ENCODE measurements at regions not wholly inside any gene's neighbourhood (a gene's known extent, or its start where the extent isn't known, plus 50 kb on each side); places are given as distances from the start of the nearest gene placed in this dataset.

DNA sequence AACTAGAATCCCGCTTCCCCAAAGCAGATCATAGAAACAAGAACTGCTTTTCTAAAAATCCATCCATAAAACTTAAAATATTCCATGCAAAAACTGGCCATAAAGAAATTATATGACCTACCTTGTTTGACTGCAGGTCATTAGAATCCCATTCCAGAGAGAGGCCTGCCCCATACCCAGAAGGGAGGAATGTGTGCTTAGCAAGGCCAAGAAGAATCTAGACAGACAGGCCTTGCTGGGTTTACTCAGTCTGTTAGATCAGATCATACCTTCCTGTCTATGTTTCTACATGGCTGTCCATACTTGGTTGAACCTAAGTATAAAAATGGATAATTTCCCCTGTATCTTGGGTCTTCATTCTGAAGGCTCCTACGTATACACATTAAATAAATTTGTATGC, 358.8 kb upstream of the TRPC7 start:
- TF ChIP-seq ARNT (IDR thresholded peaks at IDR 0.05) (no peak), ZNF384 (IDR thresholded peaks at IDR 0.05) (no peak), BHLHE40 (IDR thresholded peaks at IDR 0.05; ENCODE audit: borderline replicate concordance) (no peak), SP1 (IDR thresholded peaks at IDR 0.05) (no peak), TARDBP (IDR thresholded peaks at IDR 0.05) (no peak), HDGF (IDR thresholded peaks at IDR 0.05; ENCODE audit: borderline replicate concordance) (no peak), CTBP1 (IDR thresholded peaks at IDR 0.05; ENCODE audit: borderline replicate concordance) (no peak), ELF4 (IDR thresholded peaks at IDR 0.05) (no peak), FOXK2 (IDR thresholded peaks at IDR 0.05) (no peak), SUZ12 (IDR thresholded peaks at IDR 0.05) (no peak), FOXA1 (IDR thresholded peaks at IDR 0.05) (no peak)
- TF ChIP-seq, protein P1, sequence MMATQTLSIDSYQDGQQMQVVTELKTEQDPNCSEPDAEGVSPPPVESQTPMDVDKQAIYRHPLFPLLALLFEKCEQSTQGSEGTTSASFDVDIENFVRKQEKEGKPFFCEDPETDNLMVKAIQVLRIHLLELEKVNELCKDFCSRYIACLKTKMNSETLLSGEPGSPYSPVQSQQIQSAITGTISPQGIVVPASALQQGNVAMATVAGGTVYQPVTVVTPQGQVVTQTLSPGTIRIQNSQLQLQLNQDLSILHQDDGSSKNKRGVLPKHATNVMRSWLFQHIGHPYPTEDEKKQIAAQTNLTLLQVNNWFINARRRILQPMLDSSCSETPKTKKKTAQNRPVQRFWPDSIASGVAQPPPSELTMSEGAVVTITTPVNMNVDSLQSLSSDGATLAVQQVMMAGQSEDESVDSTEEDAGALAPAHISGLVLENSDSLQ (IDR thresholded peaks at IDR 0.05): no peak
